ENCODE measurements at regions not wholly inside any gene's neighbourhood (a gene's known extent, or its start where the extent isn't known, plus 50 kb on each side); places are given as distances from the start of the nearest gene placed in this dataset.
A peak's percentile ranks its signal among the peaks of the same experiment; 100 is the strongest.
"Not testable (repeated sequence)": the region's sequence is repeated elsewhere in the genome, so short reads cannot be mapped to it uniquely, and the experiment has no call there.

DNA sequence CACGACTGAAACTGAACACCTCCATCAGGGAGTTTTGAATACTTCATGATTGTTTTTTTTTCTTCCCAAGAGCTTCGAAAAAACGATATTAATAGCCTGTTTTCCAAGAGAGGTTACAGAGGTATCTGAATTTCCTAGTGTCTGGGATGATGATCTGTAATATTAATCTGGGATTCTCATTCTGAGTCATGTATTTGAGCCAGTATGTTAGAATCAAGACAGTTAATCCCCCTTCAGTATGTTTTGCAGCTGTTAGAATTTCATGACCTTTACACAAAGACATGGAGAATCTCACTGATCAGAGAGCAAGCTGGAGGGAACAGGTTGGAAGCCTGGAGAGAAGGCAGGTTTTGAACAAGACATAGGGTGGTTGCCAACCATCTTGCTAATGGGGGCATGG is 234.5 kb upstream of the GAP43 start:
- DNase-seq (ENCODE audit: low spot score), result no peak

DNA sequence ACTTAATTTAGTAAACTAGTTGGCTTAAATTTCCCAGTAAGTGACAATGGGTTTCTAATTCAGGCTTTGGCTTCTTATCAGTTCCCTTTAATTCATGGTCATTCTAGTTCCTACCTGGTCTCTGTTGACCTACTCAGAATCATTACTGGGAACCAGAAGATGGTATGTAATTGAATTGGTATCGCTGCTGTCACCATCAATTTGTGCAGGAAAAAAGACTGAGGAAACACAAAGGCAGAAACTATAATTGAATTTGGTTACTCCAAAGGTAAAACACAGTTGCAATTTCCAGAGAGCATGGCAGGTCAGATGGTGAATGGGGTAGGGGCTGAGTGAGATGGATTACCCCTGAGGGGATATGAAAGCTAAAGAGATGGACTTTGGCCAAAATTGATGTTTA is 226.5 kb upstream of the GAP43 start:
- no peak for DNase-seq (ENCODE audit: low spot score)

DNA sequence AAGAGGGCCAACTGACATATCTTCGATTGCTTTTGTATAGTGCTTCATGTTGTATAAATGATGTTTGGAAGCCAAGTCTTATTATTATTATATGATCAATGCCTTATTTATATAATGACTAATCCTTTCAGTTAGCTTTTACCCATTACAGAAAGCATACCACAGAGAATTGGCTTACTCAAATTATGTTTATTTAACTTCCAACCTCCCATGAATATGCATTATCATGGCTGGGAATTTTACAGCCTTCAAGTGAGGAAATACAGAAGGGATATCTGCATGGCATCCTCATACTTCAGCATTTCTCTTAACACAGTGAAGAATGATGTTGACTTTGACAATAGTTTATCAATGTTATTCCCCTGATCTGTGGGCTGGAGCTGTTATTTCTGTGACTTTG is 225.9 kb upstream of the GAP43 start:
- no peak for DNase-seq (ENCODE audit: low spot score)

DNA sequence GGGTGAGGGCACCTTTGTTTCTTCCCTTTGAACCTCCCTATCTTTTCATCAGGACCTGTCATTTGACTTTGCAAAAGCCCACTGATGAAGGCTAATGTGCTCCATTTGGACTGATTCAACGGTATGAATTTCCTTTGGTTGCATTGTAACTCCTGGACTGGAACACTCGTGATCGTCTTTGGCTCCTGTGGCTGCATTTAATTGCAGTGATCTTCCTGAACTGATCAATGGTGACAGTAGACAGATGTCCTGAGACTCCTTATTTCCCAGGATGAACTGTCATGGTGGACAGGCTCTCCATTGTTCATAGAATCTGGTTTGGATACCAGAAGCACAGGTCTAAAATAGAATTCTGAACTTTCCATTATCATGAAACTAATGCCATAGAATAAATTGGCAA is 224.8 kb upstream of the GAP43 start:
- no peak for DNase-seq (ENCODE audit: low spot score)

DNA sequence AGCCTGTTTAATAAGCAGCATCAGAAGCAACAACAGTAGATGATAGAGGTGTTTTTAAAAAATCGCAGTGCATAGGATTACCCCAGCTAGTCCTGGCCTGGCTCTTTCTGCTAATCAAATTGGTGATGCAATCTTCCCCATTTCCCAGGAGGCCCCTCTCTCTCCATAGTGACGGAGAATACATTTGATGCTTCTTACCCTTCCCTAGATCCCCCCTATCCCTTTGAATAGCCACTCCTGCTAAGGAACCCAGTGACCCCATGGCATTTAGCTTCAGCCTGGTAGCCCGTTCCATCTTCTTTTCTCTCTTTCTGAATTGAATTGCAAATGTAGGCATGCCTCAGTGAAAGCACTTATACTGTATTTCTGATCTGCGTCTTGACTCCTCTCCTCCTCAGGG is 223.6 kb upstream of the GAP43 start:
- no peak for DNase-seq (ENCODE audit: low spot score)

DNA sequence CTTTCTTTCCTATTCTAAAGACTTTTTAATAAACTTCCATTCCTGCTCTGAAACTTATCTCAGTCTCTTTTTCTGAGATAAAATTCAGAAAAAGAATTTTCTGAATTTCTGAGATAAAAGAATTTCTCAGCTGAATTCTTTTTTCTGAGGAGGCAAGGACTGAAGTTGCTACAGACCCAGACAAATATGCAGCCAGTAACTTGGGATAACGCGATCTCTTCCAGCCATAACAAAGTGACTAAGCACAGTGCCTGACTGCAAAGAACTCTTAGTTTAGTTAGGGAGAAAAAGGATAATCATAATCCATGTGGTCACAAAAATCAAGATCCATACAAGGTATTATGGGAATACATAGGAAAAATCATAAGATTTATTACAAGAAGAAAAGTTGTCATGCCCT is 222.0 kb upstream of the GAP43 start:
- no peak for DNase-seq (ENCODE audit: low spot score)

DNA sequence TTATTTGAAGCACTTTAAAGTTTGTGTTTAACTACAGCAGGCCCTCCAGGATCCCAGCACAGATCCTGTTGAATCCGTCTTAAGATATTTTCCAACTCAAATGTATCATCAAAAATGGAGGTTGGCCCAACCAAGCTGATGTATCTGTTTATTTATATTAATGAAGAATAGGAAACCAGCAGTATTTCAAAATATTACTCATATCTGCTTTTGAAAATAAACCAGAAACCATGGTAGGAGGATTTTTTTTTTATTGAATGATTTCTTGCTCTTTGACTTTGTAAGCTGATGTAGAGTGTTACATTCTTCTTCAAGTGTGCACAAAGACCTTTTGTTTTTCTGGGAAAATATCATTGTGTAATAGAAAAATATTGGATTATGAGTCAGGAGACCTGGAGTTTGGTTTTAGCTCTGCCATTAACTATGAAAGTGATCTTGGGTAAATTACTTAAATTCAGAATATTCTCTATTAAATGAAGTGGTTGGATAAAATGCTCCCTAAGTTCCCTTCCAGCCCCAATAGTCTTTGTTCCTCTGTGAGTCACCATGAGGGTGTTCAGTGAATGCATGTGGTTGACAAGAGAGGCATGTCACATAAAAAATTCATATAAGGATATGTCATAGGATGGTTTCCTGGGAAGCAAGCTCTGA is 221.3 kb upstream of the GAP43 start:
- DNase-seq (ENCODE audit: low spot score), result peak; percentile 59

DNA sequence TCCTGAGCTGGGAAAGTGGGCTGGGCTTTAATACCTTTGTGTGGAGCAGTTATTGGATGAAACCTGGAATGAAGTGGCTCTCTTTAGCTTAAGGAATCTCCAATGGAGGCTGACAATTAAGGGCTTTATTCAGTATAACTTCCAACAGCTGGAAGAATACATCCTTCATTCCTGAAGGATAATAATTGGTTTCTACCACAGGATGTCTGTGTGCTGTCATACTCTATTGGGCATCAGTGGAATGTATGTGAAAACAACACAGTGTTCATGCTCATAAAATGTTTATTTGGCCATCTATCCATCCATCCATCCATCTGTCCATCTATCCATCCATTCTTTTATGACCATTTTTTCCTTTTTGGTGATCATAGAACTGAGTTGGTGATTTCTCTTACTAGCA is 220.7 kb upstream of the GAP43 start:
- no peak for DNase-seq (ENCODE audit: low spot score)

DNA sequence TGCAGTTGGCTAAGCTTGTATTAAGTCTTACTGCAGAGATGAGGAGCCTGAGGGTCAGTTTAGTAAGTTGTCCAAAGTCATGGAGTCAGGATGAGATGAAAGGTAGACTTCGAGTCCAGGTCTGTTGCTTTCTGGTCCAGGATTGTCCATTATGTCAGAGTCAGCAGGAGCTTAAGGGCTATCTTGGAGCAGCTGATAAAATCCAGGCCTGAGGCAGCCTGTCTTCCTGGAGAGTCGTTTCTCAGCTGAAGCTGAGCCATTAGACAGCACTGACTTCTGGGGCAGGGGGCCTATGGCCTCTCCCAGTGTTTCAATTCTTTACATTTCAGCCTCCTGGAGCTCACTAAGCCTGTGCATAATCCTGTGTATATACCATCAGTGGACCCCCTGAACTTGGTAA is 219.5 kb upstream of the GAP43 start:
- DNase-seq (ENCODE audit: low spot score), result no peak

DNA sequence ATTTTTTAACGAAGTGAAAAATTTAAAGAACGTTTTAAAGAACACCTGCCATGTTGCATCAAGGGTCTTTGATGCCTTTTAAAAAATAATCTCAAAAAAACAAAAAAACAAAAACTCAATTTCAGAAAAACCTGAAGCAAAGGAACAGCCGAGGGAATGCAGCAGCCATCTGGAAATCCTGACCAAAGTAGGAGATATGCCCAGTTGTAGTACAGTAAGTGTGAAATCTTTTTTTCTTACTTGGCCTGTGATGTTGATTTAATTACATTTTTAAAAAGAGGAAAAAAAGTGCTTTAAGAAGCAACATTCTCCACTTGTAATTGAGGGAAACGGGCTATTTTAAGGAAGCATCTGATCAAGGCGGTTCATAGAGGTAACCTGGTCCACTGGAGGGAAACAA is 213.7 kb upstream of the GAP43 start:
- no peak for DNase-seq (ENCODE audit: low spot score)

DNA sequence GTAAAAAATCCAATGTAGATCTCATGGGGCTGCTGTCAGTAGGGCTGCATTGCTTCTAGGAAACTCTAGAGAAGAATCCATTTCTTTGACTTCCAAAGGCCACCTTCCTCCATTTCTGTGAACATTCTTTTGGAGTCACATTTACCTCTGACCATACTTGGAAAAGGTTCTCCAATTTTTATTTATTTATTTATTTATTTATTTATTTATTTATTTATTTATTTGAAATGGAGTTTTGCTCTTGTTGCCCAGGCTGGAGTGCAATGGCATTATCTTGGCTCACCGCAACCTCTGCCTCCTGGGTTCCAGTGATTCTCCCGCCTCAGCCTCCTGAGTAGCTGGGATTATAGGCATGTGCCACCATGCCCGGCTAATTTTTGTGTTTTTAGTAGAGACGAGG is 208.7 kb upstream of the GAP43 start:
- DNase-seq (ENCODE audit: low spot score), result not testable (repeated sequence)

DNA sequence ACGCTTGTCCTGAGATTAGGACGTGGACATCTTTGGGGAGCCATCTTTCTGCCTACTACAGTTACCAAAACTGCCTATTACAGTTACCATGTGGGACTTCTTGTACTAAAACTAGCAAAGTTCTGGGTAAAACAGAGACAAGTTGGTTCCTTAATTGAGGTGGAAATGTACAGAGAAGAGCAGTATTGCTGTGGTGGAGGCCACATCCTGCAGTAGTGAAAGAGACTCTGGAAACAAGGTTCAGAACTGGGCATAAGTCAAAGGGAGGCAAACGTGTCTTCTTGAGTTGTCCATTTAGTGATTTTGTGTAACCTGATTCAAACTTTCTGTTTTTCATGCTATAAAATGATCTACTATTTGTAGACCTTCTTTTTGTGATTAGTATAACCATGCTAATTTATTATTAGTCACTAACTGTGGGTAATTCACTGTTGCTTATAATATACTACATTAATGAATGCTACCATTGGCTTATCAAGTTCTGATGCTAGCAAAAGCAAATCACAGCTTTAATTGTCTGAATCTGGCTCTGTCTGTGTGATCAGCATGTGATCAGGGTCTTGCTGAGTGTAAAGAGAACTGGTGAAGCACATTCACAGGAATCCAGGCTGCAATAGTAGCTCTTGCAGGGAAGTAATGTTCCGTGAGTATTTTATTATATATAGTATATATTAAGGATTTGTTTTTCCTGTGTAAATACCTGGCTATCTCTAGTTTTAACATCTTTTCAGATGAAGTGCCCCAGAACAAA is 207.9 kb upstream of the GAP43 start:
- no peak for DNase-seq (ENCODE audit: low spot score)

DNA sequence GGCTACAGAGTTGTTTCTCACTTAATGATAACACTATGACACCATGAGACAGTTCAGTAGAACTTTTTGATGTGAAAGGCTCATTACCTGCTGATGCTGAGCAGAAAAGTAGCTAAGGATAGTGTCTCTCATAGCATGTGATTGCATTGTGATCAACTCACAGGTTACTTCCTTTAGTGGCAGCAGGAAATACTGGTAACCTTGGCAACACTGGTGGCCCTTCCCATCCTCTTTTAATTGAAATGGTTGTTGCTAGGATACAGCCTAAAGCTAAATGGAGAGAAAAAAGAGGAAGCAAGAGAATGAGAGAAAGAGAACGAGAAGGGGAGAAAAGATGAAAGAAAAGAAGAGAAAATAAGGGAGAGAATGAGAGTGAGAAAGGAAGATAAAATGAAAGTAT is 204.7 kb upstream of the GAP43 start:
- no peak for DNase-seq (ENCODE audit: low spot score)

DNA sequence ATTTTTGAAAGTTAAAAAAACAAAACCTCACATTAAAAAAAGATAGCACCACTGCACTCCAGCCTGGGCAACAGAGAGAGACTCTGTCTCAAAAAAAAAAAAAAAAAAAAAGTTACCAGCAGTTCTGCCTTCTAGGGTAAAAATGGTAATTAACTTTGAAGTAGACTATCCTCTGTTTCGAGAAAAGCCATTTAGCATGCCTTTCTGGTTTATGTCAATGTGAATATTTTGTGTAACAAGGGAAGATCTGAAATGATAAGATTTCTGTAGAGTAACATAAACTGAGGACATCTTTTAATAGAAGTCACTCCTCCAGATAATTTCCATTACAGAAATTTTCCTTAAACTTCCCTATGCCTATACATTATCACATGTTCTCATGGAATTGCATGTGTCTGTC is 203.2 kb upstream of the GAP43 start:
- DNase-seq (ENCODE audit: low spot score), result no peak

DNA sequence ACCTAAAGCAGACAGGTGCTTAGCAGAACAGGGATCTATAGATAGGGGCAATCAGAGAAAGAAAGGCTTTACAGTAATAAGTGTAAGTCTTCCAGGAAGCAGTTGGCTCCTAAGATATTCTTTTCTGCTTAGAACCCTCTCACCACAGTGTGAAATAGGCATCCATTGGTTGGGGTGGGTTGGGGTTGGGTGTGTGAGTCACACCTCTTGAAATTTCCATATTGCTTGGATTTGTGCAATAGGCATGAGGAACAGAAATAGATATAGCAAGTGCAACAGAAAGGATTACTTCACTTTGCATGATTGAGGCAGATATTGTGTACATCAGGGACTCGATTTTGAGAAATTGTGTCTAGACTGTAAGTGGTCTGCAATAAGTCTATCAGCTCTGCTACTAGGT is 200.1 kb upstream of the GAP43 start:
- no peak for DNase-seq (ENCODE audit: low spot score)

DNA sequence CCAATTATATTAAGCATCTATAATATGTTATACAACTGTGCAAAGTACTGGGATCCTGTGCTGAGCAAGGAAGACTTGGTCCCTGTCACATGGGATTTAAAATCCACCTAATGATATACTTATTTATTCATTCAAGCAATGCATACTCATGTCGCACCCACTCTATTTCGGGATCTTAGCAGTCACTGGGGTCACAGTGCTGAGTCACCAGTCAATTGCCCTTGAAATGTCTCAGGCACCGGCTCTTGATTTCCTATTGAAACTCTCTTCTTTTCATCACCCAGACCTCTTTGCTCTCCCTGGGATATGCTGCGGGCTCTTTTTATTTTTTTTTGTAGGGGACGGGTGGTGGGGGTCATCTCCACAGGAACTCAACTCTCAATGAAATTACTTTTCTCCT is 194.5 kb upstream of the GAP43 start:
- no peak for DNase-seq (ENCODE audit: low spot score)

DNA sequence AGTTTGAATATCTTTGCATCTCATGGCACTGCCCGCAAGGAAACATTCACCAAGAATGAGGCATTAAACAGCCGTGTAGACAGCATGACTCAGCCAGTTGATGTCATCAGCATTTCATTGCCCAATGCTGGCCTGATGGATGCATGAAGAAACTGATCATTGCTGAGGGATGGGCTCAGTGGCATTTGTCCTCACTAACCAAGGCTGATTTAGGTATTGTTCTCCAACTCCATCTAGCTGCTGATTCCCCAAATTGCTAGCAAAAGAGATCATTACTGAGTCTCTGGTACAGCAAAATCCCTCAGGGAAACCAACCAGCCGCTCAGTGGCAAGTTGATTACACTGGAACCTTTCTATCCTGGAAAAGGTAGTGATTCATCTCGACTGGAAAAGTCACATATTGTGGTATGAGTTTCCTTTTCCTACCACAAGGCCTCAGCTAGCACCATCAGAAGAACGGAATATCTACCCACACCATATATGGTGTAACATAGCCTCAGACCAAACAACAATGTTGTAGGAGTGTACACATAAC is 186.5 kb upstream of the GAP43 start:
- peak; percentile 73 for DNase-seq (ENCODE audit: low spot score)

DNA sequence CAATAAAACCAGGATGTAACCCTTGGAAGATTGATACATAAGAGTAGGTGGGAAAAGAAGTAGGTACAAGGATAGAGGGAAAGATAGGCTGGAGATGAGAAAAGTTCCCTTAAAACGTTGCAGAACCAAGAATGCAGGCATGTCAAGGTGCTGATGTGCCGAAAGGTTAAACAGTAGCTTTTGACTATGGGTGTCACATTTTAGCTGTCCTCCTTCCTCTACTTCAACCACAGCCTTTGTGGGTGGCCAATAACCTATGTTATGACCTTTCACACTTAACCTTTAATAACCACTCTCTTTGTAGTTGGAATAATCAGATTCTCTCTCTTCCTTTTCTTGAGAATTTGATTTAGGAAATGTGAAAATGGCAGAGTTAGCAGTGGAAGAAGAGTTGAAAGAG is 184.5 kb upstream of the GAP43 start:
- DNase-seq (ENCODE audit: low spot score), result no peak

DNA sequence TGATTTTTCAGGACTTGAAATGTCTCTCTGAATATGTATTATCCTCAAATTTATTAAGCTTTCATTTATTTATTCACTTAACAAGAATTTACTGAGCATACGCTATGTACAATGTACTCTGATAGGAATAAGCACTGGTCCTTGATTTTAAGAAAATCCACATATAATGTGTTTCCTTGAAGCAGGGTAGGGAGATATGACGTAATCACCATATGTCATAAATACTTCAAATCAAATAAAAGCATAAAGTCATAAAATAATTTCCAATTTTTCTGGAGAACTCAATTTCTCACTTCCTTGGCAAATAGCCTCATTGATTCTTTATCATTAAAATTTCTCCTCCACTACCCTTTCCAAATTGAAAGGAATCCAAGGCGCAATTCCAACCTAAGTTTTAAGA is 177.8 kb upstream of the GAP43 start:
- no peak for DNase-seq (ENCODE audit: low spot score)

DNA sequence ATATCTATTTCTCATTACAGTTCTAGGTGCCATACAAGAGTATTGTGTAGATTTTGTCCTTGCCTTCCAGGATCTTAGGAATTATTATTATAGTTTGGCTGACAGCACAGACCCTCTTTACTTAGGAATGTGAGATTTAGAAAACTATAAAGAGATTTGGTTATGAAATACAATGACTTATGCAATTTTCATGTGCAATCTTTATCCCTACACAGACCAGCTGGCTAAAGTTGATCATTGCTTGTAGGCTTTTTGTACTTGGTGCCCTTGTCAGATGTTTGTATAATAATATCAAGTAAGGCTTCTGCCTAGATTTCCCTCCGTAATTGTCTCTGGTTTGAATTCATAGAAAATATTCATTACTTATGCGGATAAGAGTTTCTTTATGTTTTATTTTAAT is 174.5 kb upstream of the GAP43 start:
- DNase-seq (ENCODE audit: low spot score), result no peak

DNA sequence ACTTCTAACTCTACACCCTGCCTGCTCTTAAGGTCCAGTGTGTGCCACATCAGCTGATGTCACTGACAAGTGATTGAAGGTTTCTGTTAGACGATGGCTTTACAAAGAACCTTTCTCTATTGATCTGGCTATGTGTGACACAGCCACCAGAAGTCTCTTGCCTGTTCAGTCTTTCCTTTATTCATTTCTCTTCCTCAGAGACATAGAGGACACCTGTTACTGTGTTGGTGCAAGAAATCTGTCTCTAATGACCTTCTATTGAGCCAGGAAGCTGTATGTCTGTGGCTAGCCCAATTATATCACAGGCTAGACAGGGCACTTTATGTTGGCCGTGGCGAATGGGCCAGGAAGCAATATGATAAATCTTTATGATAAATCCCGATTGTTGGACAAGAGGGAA is 173.3 kb upstream of the GAP43 start:
- DNase-seq (ENCODE audit: low spot score), result no peak

DNA sequence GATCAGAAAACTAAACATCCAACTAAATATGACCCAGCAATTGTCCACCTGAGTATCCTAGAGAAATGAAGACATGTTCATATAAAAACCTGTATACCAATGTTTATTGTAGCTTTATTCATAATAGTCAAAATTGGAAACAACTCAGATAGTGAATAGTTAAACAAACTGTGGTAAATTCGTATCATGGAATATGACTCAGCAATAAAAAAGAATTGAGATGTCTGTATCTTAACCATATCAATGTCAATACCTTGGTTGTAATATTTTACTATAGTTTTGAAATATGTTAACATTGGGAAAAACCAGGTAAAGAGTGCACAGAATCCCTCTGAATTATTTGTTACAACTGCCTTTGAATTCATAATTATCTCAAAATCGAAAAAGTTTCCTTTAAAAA is 159.3 kb upstream of the GAP43 start:
- DNase-seq (ENCODE audit: low spot score), result no peak

DNA sequence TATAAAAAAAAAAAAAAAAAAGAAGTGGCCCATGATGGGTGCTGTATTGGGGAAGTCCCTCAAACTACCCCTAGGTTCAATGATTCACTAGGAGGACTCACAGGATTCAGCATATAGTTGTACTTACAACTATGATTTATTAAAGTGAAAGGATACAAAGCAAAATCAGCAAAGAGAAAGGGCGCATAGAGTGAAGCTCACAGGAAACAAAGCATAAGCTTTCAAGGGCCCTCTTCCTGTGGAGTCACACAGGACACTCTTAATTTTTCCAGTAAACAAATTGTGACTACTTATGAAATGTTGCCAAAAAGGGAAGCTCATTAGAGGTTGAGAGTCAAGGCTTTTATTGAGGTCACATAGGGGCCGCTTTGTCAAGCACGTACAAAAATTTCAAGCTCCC is 153.7 kb upstream of the GAP43 start:
- DNase-seq (ENCODE audit: low spot score), result no peak

DNA sequence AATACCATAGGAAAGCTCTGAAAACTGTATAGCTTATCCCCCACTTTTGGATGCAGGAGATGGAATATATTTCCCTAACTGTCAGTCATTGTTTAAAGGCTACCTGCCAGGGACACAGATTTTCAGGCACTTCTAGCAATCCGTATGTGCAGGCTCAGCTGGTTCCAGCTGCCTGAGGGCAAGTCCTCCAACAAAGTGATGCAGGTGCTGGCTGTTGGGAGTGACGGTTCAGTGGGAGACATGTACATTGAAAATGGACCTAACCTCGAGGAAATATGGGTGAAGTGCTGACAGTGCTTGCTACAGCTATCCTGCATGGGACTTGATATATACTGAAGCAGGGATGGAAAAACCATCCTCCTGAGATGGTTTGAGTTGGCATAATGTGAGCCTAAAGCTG is 153.1 kb upstream of the GAP43 start:
- DNase-seq (ENCODE audit: low spot score), result no peak
